HepG2 (cell line): ENCODE measurements at regions not wholly inside any gene's neighbourhood (a gene's known extent, or its start where the extent isn't known, plus 50 kb on each side); places are given as distances from the start of the nearest gene placed in this dataset.

Experiments used
- ATAC-seq: fragments of 200-7000 bp; cut with Tn5 transposase; 3 replicates; pipeline ENCODE4 v1.9.1; 2020; ENCODE audit warnings: mild to moderate bottlenecking, moderate library complexity
- BruUV-seq: library from RNA; stranded (reverse); fragments of 400-500 nt; replicated peaks from 2 replicates; lab custom pipeline; 2021; lab: Mats Ljungman, UMichigan
- CTCF ChIA-PET: fragments of 300-600 bp; formaldehyde crosslinking; extraction: SDS; loops from one replicate; lab custom pipeline; 2021; ENCODE audit warnings: low total read pairs, inconsistent platforms, low intra/inter-chr PET ratio; lab: Yijun Ruan, JAX
- POLR2A ChIA-PET: fragments of 350-600 bp; sonication (Branson Sonifier 250); formaldehyde crosslinking; loops from one replicate; lab custom pipeline; 2020; ENCODE audit warnings: antibody characterized with exemption, inconsistent platforms; lab: Yijun Ruan, JAX
- DNase-seq: peaks from one replicate; pipeline ENCODE4 v3.0.0-alpha.2; 2015; ENCODE audit warnings: low spot score
- FAIRE-seq: peaks from 3 replicates; lab custom pipeline; 2011; peaks lifted over from hg19 to GRCh38; lab: Jason Lieb, UNC
- H2AFZ ChIP-seq: one replicate; pipeline ENCODE4 v1.6.1; 2011; ENCODE audit warnings: low read length, inconsistent platforms
- H3K27ac ChIP-seq: fragments of 300-600 bp; 3 replicates; pipeline ENCODE4 v1.8.0; 2011; ENCODE audit warnings: mixed run types, mild to moderate bottlenecking, mixed read lengths, low read length, inconsistent platforms; ENCODE audit not compliant: insufficient read depth; ENCODE audit errors: extremely low read length
- H3K27me3 ChIP-seq, 2 experiments: fragments of 200-600 bp in 1 of 2; 2 replicates in 1 of 2; 3 replicates in 1 of 2; pipeline versions ENCODE4 v1.6.0 to v1.8.0; 2011; ENCODE audit warnings: low read length in 2 of 2, mild to moderate bottlenecking in 2 of 2, moderate library complexity in 2 of 2, inconsistent platforms in 1 of 2; ENCODE audit not compliant: insufficient read depth in 2 of 2, control insufficient read depth in 1 of 2
- H3K36me3 ChIP-seq, 2 experiments: fragments of 200-600 bp in 1 of 2; replicated peaks in 1 of 2; 2 replicates in 1 of 2; 3 replicates in 1 of 2; pipeline versions ENCODE4 v1.5.1 to v1.8.0; 2011; ENCODE audit warnings: low read length in 2 of 2, inconsistent platforms in 1 of 2; ENCODE audit not compliant: insufficient read depth in 2 of 2, control insufficient read depth in 1 of 2
- H3K4me1 ChIP-seq: 2 replicates; pipeline ENCODE4 v1.5.1; 2012; ENCODE audit warnings: low read length, inconsistent platforms; ENCODE audit not compliant: insufficient read depth
- H3K4me2 ChIP-seq: 2 replicates; pipeline ENCODE4 v1.6.0; 2011; ENCODE audit warnings: low read depth, low read length, inconsistent platforms
- H3K4me3 ChIP-seq, 3 experiments: fragments of 200-600 bp in 1 of 3; sonication (generic), shearing (Covaris generic) in 1 of 3; replicated peaks in 1 of 3; 2 replicates each; pipeline ENCODE4 v1.5.1; 2011 to 2016; ENCODE audit warnings: low read length in 3 of 3, inconsistent platforms in 2 of 3, low read depth in 2 of 3, mild to moderate bottlenecking in 2 of 3, control low read depth in 1 of 3, mixed read lengths in 1 of 3; ENCODE audit not compliant: insufficient read depth in 1 of 3
- H3K79me2 ChIP-seq: one replicate; pipeline ENCODE4 v1.6.1; 2011; ENCODE audit warnings: low read length, inconsistent platforms; ENCODE audit not compliant: insufficient read depth
- H3K9ac ChIP-seq: 2 replicates; pipeline ENCODE4 v1.6.0; 2011; ENCODE audit warnings: mild to moderate bottlenecking, low read depth, low read length, inconsistent platforms; ENCODE audit not compliant: insufficient read depth
- H3K9me3 ChIP-seq: 2 replicates; pipeline ENCODE4 v1.5.1; 2012; ENCODE audit warnings: mild to moderate bottlenecking, low read length
- H4K20me1 ChIP-seq: 2 replicates; pipeline ENCODE4 v1.6.0; 2011; ENCODE audit warnings: inconsistent platforms, mild to moderate bottlenecking, low read length, moderate library complexity; ENCODE audit not compliant: insufficient read depth
- MNT ChIP-seq: fragments of 450-650 bp; IDR thresholded peaks from 2 replicates; pipeline ENCODE4 v1.6.1; 2016
- NR2F6 ChIP-seq, 2 experiments: IDR thresholded peaks; 2 replicates each; pipeline ENCODE4 v1.6.1; 2016; ENCODE audit warnings: antibody characterized with exemption in 1 of 2, mild to moderate bottlenecking in 1 of 2
- TOE1 ChIP-seq: sonication (generic); formaldehyde crosslinking; IDR thresholded peaks from 2 replicates; pipeline ENCODE4 v1.4.0; 2020; ENCODE audit warnings: mild to moderate bottlenecking, missing genetic modification reagents
- ZBTB1 ChIP-seq: sonication (generic); formaldehyde crosslinking; IDR thresholded peaks from 2 replicates; pipeline ENCODE4 v1.4.0; 2020; ENCODE audit warnings: missing genetic modification reagents, borderline replicate concordance
- ZNF280D ChIP-seq: sonication (generic); formaldehyde crosslinking; IDR thresholded peaks from 2 replicates; pipeline ENCODE4 v1.5.1; 2020; ENCODE audit warnings: mild to moderate bottlenecking, missing genetic modification reagents
- WGBS: methylation state at CpG from one replicate; pipeline ENCODE4 v1.1.6; 2017; ENCODE audit warnings: low lambda C conversion rate; 5-methylcytosine and 5-hydroxymethylcytosine counted together
- in situ Hi-C: cut with HindIII; loops from 2 replicates; pipeline ENCODE4 v1.10.0; 2017; ENCODE audit warnings: low pct_unique_long_range_greater_than_20kb; ENCODE audit not compliant: extremely low pct_ligation_motif_present
- intact Hi-C: fragments of 100-400 bp; cut with micrococcal nuclease; formaldehyde crosslinking; loops from one replicate; pipeline ENCODE4 v1.10.0; 2022; ENCODE audit not compliant: unreplicated experiment

- TF ChIP-seq ZNF280D (CRISPR knock-in tag) (no peak), NR2F6 (IDR thresholded peaks at IDR 0.05) (no peak), NR2F6 (CRISPR knock-in tag; IDR thresholded peaks at IDR 0.05) (no peak), TOE1 (CRISPR knock-in tag) (no peak)
Measured at GRCh38 chr15:70411143-70411863, 313.6 kb upstream of the TLE3 start (continued).

GRCh38 chr15:70410371-70410985 is 312.8 kb upstream of the TLE3 start:
- H3K9me3 ChIP-seq: no peaks in the 10 kb centered on the region
- TF ChIP-seq MNT: 0 out of 2 replicates have a peak, but pooled peaks have one; percentile 18
- no peak for TF ChIP-seq ZBTB1 (CRISPR knock-in tag)
- BruUV-seq: no TSS peak
- no peaks in the 10 kb centered on the region for H4K20me1 ChIP-seq
- no peak overlapping the region for H3K4me2 ChIP-seq
- peaks cover 9% of the 10 kb centered on the region for H3K4me1 ChIP-seq
- no peak overlapping the region for H2AFZ ChIP-seq
- H3K36me3 ChIP-seq: no peaks in the 10 kb centered on the region
- H3K4me3 ChIP-seq: no peak overlapping the region
- H3K79me2 ChIP-seq: no peaks in the 10 kb centered on the region
- CTCF ChIA-PET: no interaction called here
- DNase-seq (no peak), ATAC-seq (no peak), FAIRE-seq (no peak)
- in situ Hi-C loops: no loop called here
- H3K9ac ChIP-seq: no peak overlapping the region
- peaks cover 0 to 13% of the 10 kb centered on the region in 2 experiments; a peak in 3 of 5 replicates for H3K27me3 ChIP-seq
- POLR2A ChIA-PET: no interaction called here
- 3% methylated on average over 2 of the region's 3 CpGs for WGBS
- no peak overlapping the region for H3K27ac ChIP-seq
- intact Hi-C loops: no loop called here
